Suppressor macrophage treated with lipopolysaccharide for 4 hours (primary cell): ENCODE measurements at regions not wholly inside any gene's neighbourhood (a gene's known extent, or its start where the extent isn't known, plus 50 kb on each side); places are given as distances from the start of the nearest gene placed in this dataset.

Source experiments
- DNase-seq: peaks from one replicate; pipeline ENCODE4 v3.0.0-alpha.2; 2020

- no peak for DNase-seq
These were observed 358.3 kb upstream of the SMIM21 start for GRCh38 chr18:75785834-75786233.

- DNase-seq, result no peak
These were observed 357.7 kb upstream of the SMIM21 start for GRCh38 chr18:75785206-75785605.

GRCh38 chr18:75784390-75784789 lies 356.9 kb upstream of the SMIM21 start:
- DNase-seq, result no peak

GRCh38 chr18:75783566-75784281 lies 356.2 kb upstream of the SMIM21 start:
- DNase-seq, result no peak

GRCh38 chr18:75782826-75783225 lies 355.3 kb upstream of the SMIM21 start:
- DNase-seq, result no peak

GRCh38 chr18:75782204-75782603 lies 354.7 kb upstream of the SMIM21 start:
- no peak for DNase-seq

- DNase-seq, result no peak
These were observed 352.4 kb upstream of the SMIM21 start for GRCh38 chr18:75779910-75780309.

- DNase-seq, result no peak
These were observed 351.9 kb upstream of the SMIM21 start for GRCh38 chr18:75779450-75779849.

GRCh38 chr18:75777630-75778029 lies 350.1 kb upstream of the SMIM21 start:
- no peak for DNase-seq

- DNase-seq, result no peak
These were observed 347.6 kb upstream of the SMIM21 start for GRCh38 chr18:75775121-75775520.

GRCh38 chr18:75773618-75774017 lies 346.1 kb upstream of the SMIM21 start:
- DNase-seq, result no peak

GRCh38 chr18:75762758-75763157 lies 335.3 kb upstream of the SMIM21 start:
- DNase-seq, result no peak

- DNase-seq, result no peak
These were observed 332.7 kb upstream of the SMIM21 start for GRCh38 chr18:75760208-75760607.

GRCh38 chr18:75757951-75758350 lies 330.4 kb upstream of the SMIM21 start:
- no peak for DNase-seq

GRCh38 chr18:75754433-75754832 lies 326.9 kb upstream of the SMIM21 start:
- no peak for DNase-seq

- DNase-seq, result no peak
These were observed 326.2 kb upstream of the SMIM21 start for GRCh38 chr18:75753753-75754152.

GRCh38 chr18:75752740-75753263 lies 325.3 kb upstream of the SMIM21 start:
- DNase-seq, result no peak

- no peak for DNase-seq
These were observed 317.6 kb upstream of the SMIM21 start for GRCh38 chr18:75745147-75745546.

- no peak for DNase-seq
These were observed 315.0 kb upstream of the SMIM21 start for GRCh38 chr18:75742516-75742915.

- no peak for DNase-seq
These were observed 312.2 kb upstream of the SMIM21 start for GRCh38 chr18:75739682-75740081.

GRCh38 chr18:75735291-75735690 lies 307.8 kb upstream of the SMIM21 start:
- DNase-seq, result no peak

- DNase-seq, result no peak
These were observed 302.7 kb upstream of the SMIM21 start for GRCh38 chr18:75730249-75730648.

GRCh38 chr18:75728621-75729020 lies 301.1 kb upstream of the SMIM21 start:
- DNase-seq, result no peak

- peak; percentile 30 for DNase-seq
These were observed 300.0 kb upstream of the SMIM21 start for GRCh38 chr18:75727456-75727855.
